Gastrocnemius medialis (tissue), 4 donors: ENCODE measurements at regions not wholly inside any gene's neighbourhood (a gene's known extent, or its start where the extent isn't known, plus 50 kb on each side); places are given as distances from the start of the nearest gene placed in this dataset.

Experiments used
- ATAC-seq, 2 donors: fragments of 150-250 bp; one replicate each; pipeline ENCODE4 v1.9.1; 2016
- DNase-seq, 2 donors: peaks; one replicate each; pipeline ENCODE4 v3.0.0-alpha.2; 2019
- H3K27ac ChIP-seq, 4 donors: fragments of 200-600 bp; sonication (generic); 1 replicate in 1 of 4; 2 replicates in 3 of 4; pipeline ENCODE4 v1.5.1; 2016 to 2018; ENCODE audit warnings: mild to moderate bottlenecking in 2 of 4, moderate library complexity in 1 of 4
- H3K27me3 ChIP-seq, 3 donors: fragments of 200-600 bp; sonication (generic) in 2 of 3; 1 replicate in 1 of 3; 2 replicates in 2 of 3; pipeline versions ENCODE4 v1.5.1 to v1.6.0; 2016 to 2019; ENCODE audit warnings: mild to moderate bottlenecking in 1 of 3, moderate library complexity in 1 of 3
- H3K36me3 ChIP-seq, 2 donors: fragments of 200-600 bp; sonication (generic) in 1 of 2; one replicate each; pipeline ENCODE4 v1.5.1; 2017 to 2018
- H3K4me1 ChIP-seq, 2 donors: fragments of 200-600 bp; sonication (generic) in 1 of 2; one replicate each; pipeline ENCODE4 v1.5.1; 2016 to 2017; ENCODE audit warnings: mild to moderate bottlenecking in 2 of 2
- H3K4me3 ChIP-seq, 4 donors: fragments of 200-600 bp; sonication (generic) in 3 of 4; 1 replicate in 1 of 4; 2 replicates in 3 of 4; pipeline ENCODE4 v1.5.1; 2016 to 2019; ENCODE audit warnings: mild to moderate bottlenecking in 2 of 4
- H3K9me3 ChIP-seq, 3 donors: fragments of 200-600 bp; sonication (generic) in 2 of 3; 1 replicate in 1 of 3; 2 replicates in 2 of 3; pipeline ENCODE4 v1.5.1; 2016 to 2019
- CTCF ChIP-seq, 5 experiments: fragments of 450-650 bp in 3 of 5; fragments of 200-600 bp in 2 of 5; sonication (generic) in 2 of 5; IDR thresholded peaks in 4 of 5; conservative IDR thresholded peaks in 1 of 5; 1 replicate in 4 of 5; 2 replicates in 1 of 5; pipeline ENCODE4 v1.5.1; 2016 to 2019; ENCODE audit warnings: antibody characterized with exemption in 5 of 5, mild to moderate bottlenecking in 3 of 5, moderate library complexity in 3 of 5
- POLR2A ChIP-seq, 2 donors: fragments of 450-650 bp; IDR thresholded peaks; one replicate each; pipeline ENCODE4 v1.6.1; 2017; ENCODE audit warnings: antibody characterized with exemption in 2 of 2, mild to moderate bottlenecking in 2 of 2, moderate library complexity in 2 of 2
- in situ Hi-C, 4 donors: fragments of 200-750 bp; cut with MboI; loops; one replicate each; pipeline versions ENCODE4 v1.15.0 to v1.8.0; 2017; ENCODE audit warnings: low sequenced_read_pairs in 4 of 4
- intact Hi-C: fragments of 100-400 bp; cut with DNase I; formaldehyde crosslinking; loops from one replicate; pipeline ENCODE4 v1.15.1; 2023; ENCODE audit warnings: low total_unique reads

GRCh38 chrX:147550217-147550616, 361.5 kb upstream of the FMR1 start:
- no peaks in the 10 kb centered on the region for H3K27me3 ChIP-seq
- H3K9me3 ChIP-seq, result no peaks in the 10 kb centered on the region
- no peaks in the 10 kb centered on the region for H3K4me1 ChIP-seq
- no peak for ATAC-seq
- H3K36me3 ChIP-seq, result no peaks in the 10 kb centered on the region
- intact Hi-C loops (no loop called here), in situ Hi-C loops (no loop called here)
- H3K4me3 ChIP-seq, result no peak overlapping the region
- TF ChIP-seq CTCF (IDR thresholded peaks at IDR 0.05 in 4 of 5, conservative IDR thresholded peaks at IDR 0.05 in 1 of 5) (no peak), POLR2A (IDR thresholded peaks at IDR 0.05) (no peak)
- DNase-seq, result no peak
- H3K27ac ChIP-seq, result no peak overlapping the region

- H3K9me3 ChIP-seq, result no peaks in the 10 kb centered on the region
- no peak for TF ChIP-seq POLR2A (IDR thresholded peaks at IDR 0.05)
- ATAC-seq, result no peak
- no peak overlapping the region for H3K4me3 ChIP-seq
- H3K4me1 ChIP-seq, result no peaks in the 10 kb centered on the region
- H3K27ac ChIP-seq, result no peak overlapping the region
- H3K36me3 ChIP-seq, result no peaks in the 10 kb centered on the region
- DNase-seq, result no peak
- no peaks in the 10 kb centered on the region for H3K27me3 ChIP-seq
- intact Hi-C loops, result no loop called here
- in situ Hi-C loops, result no loop called here
Measured at GRCh38 chrX:147559191-147559590, 352.5 kb upstream of the FMR1 start.

GRCh38 chrX:147565237-147565636, 346.5 kb upstream of the FMR1 start:
- H3K9me3 ChIP-seq, result no peaks in the 10 kb centered on the region
- no peak overlapping the region for H3K27ac ChIP-seq
- ATAC-seq (no peak), DNase-seq (no peak)
- TF ChIP-seq POLR2A (IDR thresholded peaks at IDR 0.05), result no peak
- no peak for TF ChIP-seq CTCF (IDR thresholded peaks at IDR 0.05 in 4 of 5, conservative IDR thresholded peaks at IDR 0.05 in 1 of 5)
- H3K27me3 ChIP-seq, result no peaks in the 10 kb centered on the region
- intact Hi-C loops, result no loop called here
- H3K36me3 ChIP-seq, result no peaks in the 10 kb centered on the region
- H3K4me3 ChIP-seq, result no peak overlapping the region
- in situ Hi-C loops, result no loop called here
- no peaks in the 10 kb centered on the region for H3K4me1 ChIP-seq

- intact Hi-C loops, result no loop called here
Measured at GRCh38 chrX:147570483-147570882, 341.2 kb upstream of the FMR1 start.

GRCh38 chrX:147573266-147573665, 338.5 kb upstream of the FMR1 start:
- Histone ChIP-seq H3K4me1 (no peaks in the 10 kb centered on the region), H3K36me3 (no peaks in the 10 kb centered on the region), H3K4me3 (no peak overlapping the region), H3K27me3 (no peaks in the 10 kb centered on the region), H3K9me3 (no peaks in the 10 kb centered on the region), H3K27ac (no peak overlapping the region)
- in situ Hi-C loops (no loop called here), intact Hi-C loops (no loop called here)
- DNase-seq (no peak), ATAC-seq (no peak)
- TF ChIP-seq POLR2A (IDR thresholded peaks at IDR 0.05), result no peak
- no peak for TF ChIP-seq CTCF (IDR thresholded peaks at IDR 0.05 in 4 of 5, conservative IDR thresholded peaks at IDR 0.05 in 1 of 5)

More at GRCh38 chrX:147570483-147570882, 341.2 kb upstream of the FMR1 start:
- H3K27me3 ChIP-seq, result no peaks in the 10 kb centered on the region
- TF ChIP-seq POLR2A (IDR thresholded peaks at IDR 0.05) (no peak), CTCF (IDR thresholded peaks at IDR 0.05 in 4 of 5, conservative IDR thresholded peaks at IDR 0.05 in 1 of 5) (no peak)
- H3K4me1 ChIP-seq, result no peaks in the 10 kb centered on the region
- no peak overlapping the region for H3K4me3 ChIP-seq
- no peak for DNase-seq
- in situ Hi-C loops, result no loop called here
- H3K27ac ChIP-seq, result no peak overlapping the region
- H3K9me3 ChIP-seq, result no peaks in the 10 kb centered on the region
- no peak for ATAC-seq
- no peaks in the 10 kb centered on the region for H3K36me3 ChIP-seq
